SJCRH30 (cell line): ENCODE measurements at regions not wholly inside any gene's neighbourhood (a gene's known extent, or its start where the extent isn't known, plus 50 kb on each side); places are given as distances from the start of the nearest gene placed in this dataset.

Experiments
- DNase-seq, 2 experiments: peaks; one replicate each; pipeline ENCODE4 v3.0.0-alpha.2; 2015 to 2020
- H3K27ac ChIP-seq: fragments of 250-450 bp; sonication (Bioruptor Pico); 2 replicates; pipeline ENCODE4 v1.5.1; 2020; ENCODE audit warnings: mild to moderate bottlenecking, moderate library complexity
- H3K27me3 ChIP-seq: fragments of 250-450 bp; sonication (Bioruptor Pico); 2 replicates; pipeline ENCODE4 v1.5.1; 2020; ENCODE audit warnings: mild to moderate bottlenecking, moderate library complexity
- H3K36me3 ChIP-seq: fragments of 250-450 bp; sonication (Bioruptor Pico); 2 replicates; pipeline ENCODE4 v1.5.1; 2020; ENCODE audit warnings: mild to moderate bottlenecking, moderate library complexity
- H3K4me1 ChIP-seq: fragments of 250-450 bp; sonication (Bioruptor Pico); 2 replicates; pipeline ENCODE4 v1.5.1; 2020; ENCODE audit warnings: mild to moderate bottlenecking, moderate library complexity
- H3K4me3 ChIP-seq: fragments of 250-450 bp; sonication (Bioruptor Pico); 2 replicates; pipeline ENCODE4 v1.5.1; 2020; ENCODE audit warnings: mild to moderate bottlenecking, moderate library complexity
- H3K9me3 ChIP-seq: fragments of 250-450 bp; sonication (Bioruptor Pico); replicated peaks from 2 replicates; pipeline ENCODE4 v1.5.1; 2020; ENCODE audit warnings: mild to moderate bottlenecking, moderate library complexity

DNA sequence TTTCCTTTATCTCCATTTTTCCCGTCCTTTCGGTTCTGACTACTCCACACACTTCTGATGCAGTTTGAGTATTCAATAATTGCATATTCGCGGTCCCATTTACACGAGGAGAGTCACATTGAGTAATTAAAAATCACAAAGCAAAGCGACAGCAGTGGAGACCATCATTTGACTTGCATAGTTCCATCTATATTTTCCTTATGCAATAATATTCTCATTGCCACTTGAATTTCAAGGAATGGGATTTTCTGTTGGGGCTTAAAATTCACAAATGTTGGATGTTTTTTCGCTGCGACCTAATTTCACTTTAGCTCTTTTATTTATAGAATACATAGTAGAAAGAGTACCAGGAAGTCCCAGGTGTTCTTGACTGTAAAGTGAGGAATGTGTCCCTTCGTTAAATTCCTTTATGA, 186.8 kb downstream of the ZEB2 start:
- no peaks in the 10 kb centered on the region for H3K27me3 ChIP-seq
- H3K4me1 ChIP-seq = no peaks in the 10 kb centered on the region
- peak overlapping the region; percentile 80 for H3K27ac ChIP-seq
- H3K9me3 ChIP-seq = peaks cover 3% of the 10 kb centered on the region; the same call in 1 of the 2 replicates
- no peaks in the 10 kb centered on the region for H3K36me3 ChIP-seq
- peak overlapping the region; percentile 72 for H3K4me3 ChIP-seq
- DNase-seq = no peak

DNA sequence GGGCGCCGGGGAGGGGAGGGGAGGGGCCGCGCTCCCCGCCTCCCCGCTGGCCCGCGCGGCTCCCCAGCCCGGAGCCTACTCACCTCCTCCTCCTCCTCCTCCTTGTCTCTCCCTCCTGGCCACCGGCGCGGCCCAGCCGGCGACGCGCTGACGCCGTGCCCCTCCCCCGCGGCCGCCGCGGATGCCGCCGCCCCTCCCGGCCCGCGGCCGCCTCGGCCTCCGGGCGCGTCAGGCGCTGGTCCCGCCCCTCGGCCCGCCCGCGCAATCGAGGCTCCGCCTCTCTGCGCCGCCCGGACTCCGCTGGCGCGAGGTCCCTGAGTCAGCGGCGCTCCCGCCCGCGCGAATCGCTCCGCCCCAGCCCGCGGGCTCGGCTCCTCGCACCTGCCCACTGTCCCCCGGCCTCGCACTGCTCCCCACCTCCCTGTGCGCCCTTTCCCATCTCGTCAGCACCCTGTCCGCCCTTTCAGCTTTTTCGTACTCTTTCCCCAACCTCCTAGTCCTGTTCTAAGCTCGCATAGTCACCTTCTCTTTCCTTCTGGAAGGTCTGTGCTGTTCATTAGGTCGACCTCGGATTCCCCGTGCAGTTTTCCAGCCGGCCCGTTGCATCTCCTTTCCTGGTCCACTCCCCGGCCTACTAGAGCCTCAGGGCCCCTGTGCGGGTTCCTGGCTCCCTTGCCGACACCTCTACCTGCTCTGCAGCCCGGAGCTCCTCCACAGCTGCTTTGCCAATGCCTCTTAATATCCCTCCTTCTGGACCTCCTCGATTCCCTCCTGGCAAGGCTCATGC, 187.4 kb downstream of the ZEB2 start:
- Histone ChIP-seq H3K27ac (peak overlapping the region; percentile 80), H3K27me3 (no peaks in the 10 kb centered on the region), H3K9me3 (peaks cover 3% of the 10 kb centered on the region; the same call in 1 of the 2 replicates), H3K4me3 (peak overlapping the region; percentile 72), H3K4me1 (no peaks in the 10 kb centered on the region), H3K36me3 (no peaks in the 10 kb centered on the region)
- DNase-seq = peak; percentile 89 to 93

GRCh38 chr2:144331674-144332355, 188.1 kb downstream of the ZEB2 start:
- H3K27me3 ChIP-seq = no peaks in the 10 kb centered on the region
- peak in 1 of 2 experiments; percentile 83 for DNase-seq
- H3K36me3 ChIP-seq = no peaks in the 10 kb centered on the region
- H3K4me1 ChIP-seq = no peaks in the 10 kb centered on the region
- H3K4me3 ChIP-seq = peak overlapping the region; percentile 72
- H3K9me3 ChIP-seq = peaks cover 3% of the 10 kb centered on the region; the same call in 1 of the 2 replicates
- peak overlapping the region; percentile 75 for H3K27ac ChIP-seq

GRCh38 chr2:144330951-144331673, 188.8 kb downstream of the ZEB2 start:
- peak overlapping the region; percentile 75 for H3K27ac ChIP-seq
- H3K4me3 ChIP-seq = peak overlapping the region; percentile 72
- H3K36me3 ChIP-seq = no peaks in the 10 kb centered on the region
- peaks cover 3% of the 10 kb centered on the region; the same call in 1 of the 2 replicates for H3K9me3 ChIP-seq
- H3K4me1 ChIP-seq = no peaks in the 10 kb centered on the region
- DNase-seq = peak in 1 of 2 experiments; percentile 42
- H3K27me3 ChIP-seq = no peaks in the 10 kb centered on the region

DNA sequence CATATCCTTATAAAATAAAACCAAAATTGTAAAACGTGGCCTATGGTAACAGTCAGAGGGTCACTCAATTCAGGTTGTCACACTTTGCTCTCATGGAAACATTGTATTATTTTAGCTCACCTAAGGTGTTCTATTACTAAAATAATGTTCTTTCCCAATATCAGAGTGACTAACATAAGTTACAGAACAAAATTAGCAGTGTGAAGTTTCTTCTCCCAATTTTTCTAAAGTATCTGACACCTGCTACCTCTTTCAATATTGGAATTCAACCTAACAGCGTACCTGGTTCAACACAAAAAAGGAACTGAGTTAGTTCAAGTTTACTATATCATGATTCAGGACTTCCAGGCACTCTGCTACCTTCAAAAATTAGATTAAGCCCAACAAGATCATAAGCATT, 190.4 kb downstream of the ZEB2 start:
- DNase-seq = no peak
- Histone ChIP-seq H3K27ac (no peak overlapping the region), H3K9me3 (peaks cover 3% of the 10 kb centered on the region; the same call in 1 of the 2 replicates), H3K36me3 (no peaks in the 10 kb centered on the region), H3K4me3 (no peak overlapping the region), H3K4me1 (no peaks in the 10 kb centered on the region), H3K27me3 (no peaks in the 10 kb centered on the region)

DNA sequence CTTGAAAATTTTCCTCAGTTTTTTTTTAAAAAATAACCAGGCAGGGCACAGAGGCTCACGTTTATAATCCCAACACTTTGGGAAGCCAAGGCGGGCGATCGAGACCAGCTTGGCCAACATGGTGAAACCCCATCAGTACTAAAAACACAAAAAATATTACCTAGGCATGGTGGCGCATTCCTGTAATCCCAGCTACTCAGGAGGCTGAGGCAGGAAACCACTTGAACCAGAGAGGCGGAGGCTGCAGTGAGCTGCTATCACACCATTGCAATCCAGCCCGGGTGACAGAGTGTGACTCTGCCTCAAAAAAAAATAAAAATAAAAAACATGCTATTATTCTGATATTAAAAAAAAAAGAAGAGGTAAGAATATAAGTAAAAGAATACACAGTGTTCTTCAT, 191.0 kb downstream of the ZEB2 start:
- H3K4me1 ChIP-seq = no peaks in the 10 kb centered on the region
- H3K4me3 ChIP-seq = no peak overlapping the region
- H3K36me3 ChIP-seq = no peaks in the 10 kb centered on the region
- no peaks in the 10 kb centered on the region for H3K27me3 ChIP-seq
- H3K27ac ChIP-seq = no peak overlapping the region
- H3K9me3 ChIP-seq = peaks cover 3% of the 10 kb centered on the region; the same call in 1 of the 2 replicates
- no peak for DNase-seq

- Histone ChIP-seq H3K36me3 (no peaks in the 10 kb centered on the region), H3K27ac (no peak overlapping the region), H3K4me1 (no peaks in the 10 kb centered on the region), H3K27me3 (no peaks in the 10 kb centered on the region), H3K9me3 (peaks cover 3% of the 10 kb centered on the region; the same call in 1 of the 2 replicates), H3K4me3 (no peak overlapping the region)
- no peak for DNase-seq
Measured at GRCh38 chr2:144326825-144327224, 193.1 kb downstream of the ZEB2 start.

GRCh38 chr2:144325086-144325485, 194.8 kb downstream of the ZEB2 start:
- Histone ChIP-seq H3K9me3 (peaks cover 3% of the 10 kb centered on the region; the same call in 1 of the 2 replicates), H3K27me3 (no peaks in the 10 kb centered on the region), H3K4me3 (no peak overlapping the region), H3K27ac (no peak overlapping the region), H3K4me1 (no peaks in the 10 kb centered on the region), H3K36me3 (no peaks in the 10 kb centered on the region)
- DNase-seq = no peak

- Histone ChIP-seq H3K27me3 (no peaks in the 10 kb centered on the region), H3K4me1 (no peaks in the 10 kb centered on the region), H3K9me3 (peaks cover 2% of the 10 kb centered on the region; the same call in 1 of the 2 replicates), H3K27ac (no peak overlapping the region), H3K36me3 (no peaks in the 10 kb centered on the region), H3K4me3 (no peak overlapping the region)
- DNase-seq = no peak
Measured at GRCh38 chr2:144324446-144325045, 195.4 kb downstream of the ZEB2 start.

GRCh38 chr2:144323946-144324345, 196.0 kb downstream of the ZEB2 start:
- Histone ChIP-seq H3K36me3 (no peaks in the 10 kb centered on the region), H3K27me3 (no peaks in the 10 kb centered on the region), H3K27ac (no peak overlapping the region), H3K4me3 (no peak overlapping the region), H3K9me3 (no peaks in the 10 kb centered on the region), H3K4me1 (no peaks in the 10 kb centered on the region)
- no peak for DNase-seq

DNA sequence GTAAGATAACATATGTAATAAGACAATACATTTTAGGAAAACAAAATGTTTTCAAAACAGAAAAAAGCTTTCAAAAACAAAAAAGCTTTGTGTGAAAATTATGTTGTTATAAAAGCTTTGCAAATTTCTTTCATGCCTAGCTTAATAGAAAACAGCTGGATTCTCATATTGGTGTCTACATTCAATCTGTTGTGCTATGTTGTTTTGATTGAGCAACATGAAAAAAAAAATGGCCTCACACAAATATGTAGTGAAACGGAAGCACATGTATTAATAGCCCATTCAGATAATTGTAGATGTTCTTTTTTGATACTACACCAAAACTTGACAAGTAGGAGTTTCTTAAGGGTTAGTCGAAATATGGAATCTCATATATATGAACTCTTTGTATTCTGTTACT, 197.5 kb downstream of the ZEB2 start:
- no peak for DNase-seq
- Histone ChIP-seq H3K9me3 (no peaks in the 10 kb centered on the region), H3K27me3 (no peaks in the 10 kb centered on the region), H3K4me3 (no peak overlapping the region), H3K36me3 (no peaks in the 10 kb centered on the region), H3K4me1 (no peaks in the 10 kb centered on the region), H3K27ac (no peak overlapping the region)

DNA sequence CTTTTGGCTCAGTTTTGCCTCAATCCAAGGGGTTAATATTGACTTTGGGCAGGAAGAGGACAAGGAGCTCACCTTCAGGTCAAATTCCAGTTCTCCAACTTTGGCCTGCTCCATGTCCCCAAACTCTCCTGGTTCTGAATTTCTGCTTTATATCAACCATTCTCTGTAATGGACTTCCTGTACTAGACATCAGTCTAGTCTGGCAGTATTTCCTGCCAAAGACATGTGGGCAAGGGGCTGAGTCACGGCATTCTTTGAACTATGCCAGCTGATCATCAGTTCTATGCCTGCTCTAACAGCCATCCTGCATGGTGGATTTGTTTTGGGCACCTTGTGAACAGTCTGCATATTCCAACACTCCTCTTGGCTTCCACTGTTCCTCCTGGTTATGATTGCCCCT, 199.4 kb downstream of the ZEB2 start:
- H3K27me3 ChIP-seq = no peaks in the 10 kb centered on the region
- no peaks in the 10 kb centered on the region for H3K4me1 ChIP-seq
- no peaks in the 10 kb centered on the region for H3K36me3 ChIP-seq
- no peaks in the 10 kb centered on the region for H3K9me3 ChIP-seq
- peak in 1 of 2 experiments; percentile 21 for DNase-seq
- no peak overlapping the region for H3K4me3 ChIP-seq
- no peak overlapping the region for H3K27ac ChIP-seq

GRCh38 chr2:144317071-144317738, 202.7 kb downstream of the ZEB2 start:
- H3K9me3 ChIP-seq = peaks cover 8% of the 10 kb centered on the region; the same call in 1 of the 2 replicates
- H3K27me3 ChIP-seq = no peaks in the 10 kb centered on the region
- no peaks in the 10 kb centered on the region for H3K36me3 ChIP-seq
- H3K27ac ChIP-seq = no peak overlapping the region
- H3K4me1 ChIP-seq = no peaks in the 10 kb centered on the region
- no peak overlapping the region for H3K4me3 ChIP-seq
- DNase-seq = no peak
